GM23338 (cell line): ENCODE measurements at regions not wholly inside any gene's neighbourhood (a gene's known extent, or its start where the extent isn't known, plus 50 kb on each side); places are given as distances from the start of the nearest gene placed in this dataset.

Source experiments
- ATAC-seq: fragments of 200-7000 bp; cut with Tn5 transposase; 3 replicates; pipeline ENCODE4 v1.9.1; 2020
- DNase-seq: peaks from one replicate; pipeline ENCODE4 v3.0.0-alpha.2; 2015; ENCODE audit warnings: low spot score
- H2AFZ ChIP-seq: fragments of 200-600 bp; sonication (generic); 2 replicates; pipeline ENCODE4 v1.8.0; 2016; ENCODE audit warnings: antibody characterized with exemption, mild to moderate bottlenecking, moderate library complexity
- H3F3A ChIP-seq: fragments of 200-600 bp; sonication (generic); replicated peaks from 2 replicates; pipeline ENCODE4 v1.8.0; 2017; ENCODE audit warnings: antibody characterized with exemption, mixed run types, low read depth
- H3K27ac ChIP-seq: fragments of 200-600 bp; sonication (generic); 2 replicates; pipeline ENCODE4 v1.6.1; 2016; ENCODE audit warnings: low read depth
- H3K27me3 ChIP-seq: fragments of 200-600 bp; sonication (generic); 2 replicates; pipeline ENCODE4 v1.8.0; 2016; ENCODE audit warnings: mild to moderate bottlenecking, mixed run types, moderate library complexity; ENCODE audit not compliant: insufficient read depth
- H3K36me3 ChIP-seq: fragments of 200-600 bp; sonication (generic); 2 replicates; pipeline ENCODE4 v1.8.0; 2016; ENCODE audit warnings: mild to moderate bottlenecking; ENCODE audit not compliant: insufficient read depth
- H3K4me1 ChIP-seq: fragments of 200-600 bp; sonication (generic); 2 replicates; pipeline ENCODE4 v1.8.0; 2016; ENCODE audit warnings: mild to moderate bottlenecking, moderate library complexity; ENCODE audit not compliant: insufficient read depth
- H3K4me2 ChIP-seq: fragments of 200-600 bp; sonication (generic); 2 replicates; pipeline ENCODE4 v1.7.1; 2017; ENCODE audit warnings: mixed run types
- H3K4me3 ChIP-seq: fragments of 200-600 bp; sonication (generic); 2 replicates; pipeline ENCODE4 v1.6.1; 2016; ENCODE audit warnings: mixed run types
- H3K79me2 ChIP-seq: fragments of 200-600 bp; sonication (generic); replicated peaks from 2 replicates; pipeline ENCODE4 v1.8.0; 2017; ENCODE audit warnings: mild to moderate bottlenecking; ENCODE audit not compliant: insufficient read depth
- H3K9me2 ChIP-seq: fragments of 200-600 bp; sonication (generic); 2 replicates; pipeline ENCODE4 v1.8.0; 2017; ENCODE audit not compliant: insufficient read depth
- H4K20me1 ChIP-seq: fragments of 200-600 bp; sonication (generic); replicated peaks from 2 replicates; pipeline ENCODE4 v1.8.0; 2017; ENCODE audit warnings: mild to moderate bottlenecking; ENCODE audit not compliant: insufficient read depth
- H3K27ac Mint-ChIP-seq: 2 replicates; pipeline ENCODE4 v1.8.0; 2020; ENCODE audit warnings: inconsistent platforms, mild to moderate bottlenecking, moderate library complexity, mixed read lengths
- H3K27me3 Mint-ChIP-seq: 3 replicates; pipeline ENCODE4 v1.8.0; 2022; ENCODE audit warnings: low read depth, mild to moderate bottlenecking, moderate library complexity, mixed read lengths, inconsistent platforms; ENCODE audit not compliant: insufficient read depth, poor library complexity
- H3K36me3 Mint-ChIP-seq: 3 replicates; pipeline ENCODE4 v1.8.0; 2021; ENCODE audit warnings: low read depth, mild to moderate bottlenecking, inconsistent platforms, moderate library complexity, mixed read lengths
- H3K4me1 Mint-ChIP-seq: 3 replicates; pipeline ENCODE4 v1.8.0; 2020; ENCODE audit warnings: mild to moderate bottlenecking, inconsistent platforms, mixed read lengths
- H3K4me3 Mint-ChIP-seq: 3 replicates; pipeline ENCODE4 v1.8.0; 2021; ENCODE audit warnings: moderate library complexity, mild to moderate bottlenecking, inconsistent platforms, mixed read lengths
- H3K9me3 Mint-ChIP-seq: 3 replicates; pipeline ENCODE4 v1.8.0; 2020; ENCODE audit warnings: moderate library complexity, mild to moderate bottlenecking, inconsistent platforms, mixed read lengths
- EZH2phosphoT487 ChIP-seq: fragments of 200-600 bp; sonication (generic); IDR thresholded peaks from one replicate; pipeline ENCODE4 v1.8.1; 2018; ENCODE audit warnings: antibody characterized with exemption; ENCODE audit not compliant: unreplicated experiment
- NANOG ChIP-seq: IDR thresholded peaks from 2 replicates; pipeline ENCODE4 v1.6.1; 2016; ENCODE audit warnings: antibody characterized with exemption, borderline replicate concordance
- POLR2AphosphoS5 ChIP-seq: IDR thresholded peaks from 2 replicates; pipeline ENCODE4 v1.6.1; 2016; ENCODE audit warnings: antibody characterized with exemption, low read depth
- ZNF114 ChIP-seq: fragments of 250-450 bp; sonication (Bioruptor Pico); IDR thresholded peaks from 2 replicates; pipeline ENCODE4 v1.5.0; 2020; ENCODE audit warnings: mild to moderate bottlenecking, moderate library complexity
- TF ChIP-seq, protein P1 (sequence below), 2 experiments: fragments of 200-600 bp in 1 of 2; sonication (generic) in 1 of 2; conservative IDR thresholded peaks; 2 replicates each; pipeline versions ENCODE4 v1.5.1 to v1.6.1; 2016 to 2017; ENCODE audit warnings: antibody characterized with exemption in 2 of 2, low read depth in 2 of 2, mild to moderate bottlenecking in 2 of 2, moderate library complexity in 1 of 2
- TF ChIP-seq, protein P2 (sequence below): fragments of 250-450 bp; sonication (Bioruptor Pico); IDR thresholded peaks from 2 replicates; pipeline ENCODE4 v1.5.0; 2020; ENCODE audit warnings: mild to moderate bottlenecking, moderate library complexity
- TF ChIP-seq, protein P3 (sequence below): IDR thresholded peaks from 2 replicates; pipeline ENCODE4 v1.6.1; 2016; ENCODE audit warnings: antibody characterized with exemption

DNA sequence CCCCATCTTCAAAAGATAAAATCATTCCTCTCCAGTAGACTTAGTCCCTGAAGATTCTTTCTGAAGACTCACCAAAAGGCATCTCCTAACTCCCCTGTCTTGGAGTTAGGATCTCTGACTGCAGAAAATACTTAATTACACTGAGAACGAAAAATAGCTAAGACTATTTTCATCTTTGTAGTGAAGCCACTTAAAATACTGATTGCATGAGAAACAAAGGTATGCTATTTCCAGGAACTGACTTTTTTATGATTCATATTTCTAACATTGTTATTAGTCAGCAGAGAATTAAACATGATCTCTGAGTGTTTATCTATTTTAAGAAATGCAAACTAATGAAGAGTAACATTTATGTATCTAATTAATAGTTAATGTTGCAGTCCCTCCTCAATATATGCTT is 71.8 kb upstream of the NR3C2 start (continued):
- TF ChIP-seq, protein P1, sequence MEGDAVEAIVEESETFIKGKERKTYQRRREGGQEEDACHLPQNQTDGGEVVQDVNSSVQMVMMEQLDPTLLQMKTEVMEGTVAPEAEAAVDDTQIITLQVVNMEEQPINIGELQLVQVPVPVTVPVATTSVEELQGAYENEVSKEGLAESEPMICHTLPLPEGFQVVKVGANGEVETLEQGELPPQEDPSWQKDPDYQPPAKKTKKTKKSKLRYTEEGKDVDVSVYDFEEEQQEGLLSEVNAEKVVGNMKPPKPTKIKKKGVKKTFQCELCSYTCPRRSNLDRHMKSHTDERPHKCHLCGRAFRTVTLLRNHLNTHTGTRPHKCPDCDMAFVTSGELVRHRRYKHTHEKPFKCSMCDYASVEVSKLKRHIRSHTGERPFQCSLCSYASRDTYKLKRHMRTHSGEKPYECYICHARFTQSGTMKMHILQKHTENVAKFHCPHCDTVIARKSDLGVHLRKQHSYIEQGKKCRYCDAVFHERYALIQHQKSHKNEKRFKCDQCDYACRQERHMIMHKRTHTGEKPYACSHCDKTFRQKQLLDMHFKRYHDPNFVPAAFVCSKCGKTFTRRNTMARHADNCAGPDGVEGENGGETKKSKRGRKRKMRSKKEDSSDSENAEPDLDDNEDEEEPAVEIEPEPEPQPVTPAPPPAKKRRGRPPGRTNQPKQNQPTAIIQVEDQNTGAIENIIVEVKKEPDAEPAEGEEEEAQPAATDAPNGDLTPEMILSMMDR (conservative IDR thresholded peaks at IDR 0.05; ENCODE audit: low read depth in 2 of 2), result no peak
- TF ChIP-seq NANOG, result no peak
- no peak for TF ChIP-seq ZNF114 (CRISPR knock-in tag)

DNA sequence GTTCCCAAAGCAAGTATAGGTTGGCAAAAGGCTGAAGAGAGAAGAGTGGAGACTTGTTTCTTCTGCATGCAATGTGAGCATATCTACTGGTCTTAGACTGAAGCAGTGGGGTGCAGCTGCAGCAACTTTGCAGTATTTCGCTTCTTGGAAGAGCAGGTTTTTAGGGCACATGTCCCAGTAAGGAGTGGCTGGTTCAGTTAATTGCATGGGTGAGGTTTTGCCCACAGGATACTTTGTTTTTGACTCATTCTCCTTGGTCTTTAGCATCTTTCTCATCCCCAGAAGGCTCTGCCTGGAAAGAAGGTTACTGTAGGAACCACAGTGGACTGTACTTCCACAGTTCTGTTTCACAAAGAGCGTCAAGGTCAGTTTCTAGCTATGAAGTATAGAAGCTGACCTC is 68.0 kb upstream of the NR3C2 start:
- ATAC-seq (no peak), DNase-seq (no peak)
- no peak overlapping the region for H2AFZ ChIP-seq
- H3K27me3 Mint-ChIP-seq, result no peaks in the 10 kb centered on the region
- no peak overlapping the region for H3K27ac Mint-ChIP-seq
- no peak overlapping the region for H3K4me3 Mint-ChIP-seq
- H3K27ac ChIP-seq, result no peak overlapping the region
- H3K4me2 ChIP-seq, result no peak overlapping the region
- no peaks in the 10 kb centered on the region for H3K4me1 Mint-ChIP-seq
- no peaks in the 10 kb centered on the region for H3K36me3 ChIP-seq
- H3K9me2 ChIP-seq, result no peaks in the 10 kb centered on the region
- H3K27me3 ChIP-seq, result no peaks in the 10 kb centered on the region
- no peaks in the 10 kb centered on the region for H3K36me3 Mint-ChIP-seq
- no peaks in the 10 kb centered on the region for H3K4me1 ChIP-seq
- TF ChIP-seq, protein P2, sequence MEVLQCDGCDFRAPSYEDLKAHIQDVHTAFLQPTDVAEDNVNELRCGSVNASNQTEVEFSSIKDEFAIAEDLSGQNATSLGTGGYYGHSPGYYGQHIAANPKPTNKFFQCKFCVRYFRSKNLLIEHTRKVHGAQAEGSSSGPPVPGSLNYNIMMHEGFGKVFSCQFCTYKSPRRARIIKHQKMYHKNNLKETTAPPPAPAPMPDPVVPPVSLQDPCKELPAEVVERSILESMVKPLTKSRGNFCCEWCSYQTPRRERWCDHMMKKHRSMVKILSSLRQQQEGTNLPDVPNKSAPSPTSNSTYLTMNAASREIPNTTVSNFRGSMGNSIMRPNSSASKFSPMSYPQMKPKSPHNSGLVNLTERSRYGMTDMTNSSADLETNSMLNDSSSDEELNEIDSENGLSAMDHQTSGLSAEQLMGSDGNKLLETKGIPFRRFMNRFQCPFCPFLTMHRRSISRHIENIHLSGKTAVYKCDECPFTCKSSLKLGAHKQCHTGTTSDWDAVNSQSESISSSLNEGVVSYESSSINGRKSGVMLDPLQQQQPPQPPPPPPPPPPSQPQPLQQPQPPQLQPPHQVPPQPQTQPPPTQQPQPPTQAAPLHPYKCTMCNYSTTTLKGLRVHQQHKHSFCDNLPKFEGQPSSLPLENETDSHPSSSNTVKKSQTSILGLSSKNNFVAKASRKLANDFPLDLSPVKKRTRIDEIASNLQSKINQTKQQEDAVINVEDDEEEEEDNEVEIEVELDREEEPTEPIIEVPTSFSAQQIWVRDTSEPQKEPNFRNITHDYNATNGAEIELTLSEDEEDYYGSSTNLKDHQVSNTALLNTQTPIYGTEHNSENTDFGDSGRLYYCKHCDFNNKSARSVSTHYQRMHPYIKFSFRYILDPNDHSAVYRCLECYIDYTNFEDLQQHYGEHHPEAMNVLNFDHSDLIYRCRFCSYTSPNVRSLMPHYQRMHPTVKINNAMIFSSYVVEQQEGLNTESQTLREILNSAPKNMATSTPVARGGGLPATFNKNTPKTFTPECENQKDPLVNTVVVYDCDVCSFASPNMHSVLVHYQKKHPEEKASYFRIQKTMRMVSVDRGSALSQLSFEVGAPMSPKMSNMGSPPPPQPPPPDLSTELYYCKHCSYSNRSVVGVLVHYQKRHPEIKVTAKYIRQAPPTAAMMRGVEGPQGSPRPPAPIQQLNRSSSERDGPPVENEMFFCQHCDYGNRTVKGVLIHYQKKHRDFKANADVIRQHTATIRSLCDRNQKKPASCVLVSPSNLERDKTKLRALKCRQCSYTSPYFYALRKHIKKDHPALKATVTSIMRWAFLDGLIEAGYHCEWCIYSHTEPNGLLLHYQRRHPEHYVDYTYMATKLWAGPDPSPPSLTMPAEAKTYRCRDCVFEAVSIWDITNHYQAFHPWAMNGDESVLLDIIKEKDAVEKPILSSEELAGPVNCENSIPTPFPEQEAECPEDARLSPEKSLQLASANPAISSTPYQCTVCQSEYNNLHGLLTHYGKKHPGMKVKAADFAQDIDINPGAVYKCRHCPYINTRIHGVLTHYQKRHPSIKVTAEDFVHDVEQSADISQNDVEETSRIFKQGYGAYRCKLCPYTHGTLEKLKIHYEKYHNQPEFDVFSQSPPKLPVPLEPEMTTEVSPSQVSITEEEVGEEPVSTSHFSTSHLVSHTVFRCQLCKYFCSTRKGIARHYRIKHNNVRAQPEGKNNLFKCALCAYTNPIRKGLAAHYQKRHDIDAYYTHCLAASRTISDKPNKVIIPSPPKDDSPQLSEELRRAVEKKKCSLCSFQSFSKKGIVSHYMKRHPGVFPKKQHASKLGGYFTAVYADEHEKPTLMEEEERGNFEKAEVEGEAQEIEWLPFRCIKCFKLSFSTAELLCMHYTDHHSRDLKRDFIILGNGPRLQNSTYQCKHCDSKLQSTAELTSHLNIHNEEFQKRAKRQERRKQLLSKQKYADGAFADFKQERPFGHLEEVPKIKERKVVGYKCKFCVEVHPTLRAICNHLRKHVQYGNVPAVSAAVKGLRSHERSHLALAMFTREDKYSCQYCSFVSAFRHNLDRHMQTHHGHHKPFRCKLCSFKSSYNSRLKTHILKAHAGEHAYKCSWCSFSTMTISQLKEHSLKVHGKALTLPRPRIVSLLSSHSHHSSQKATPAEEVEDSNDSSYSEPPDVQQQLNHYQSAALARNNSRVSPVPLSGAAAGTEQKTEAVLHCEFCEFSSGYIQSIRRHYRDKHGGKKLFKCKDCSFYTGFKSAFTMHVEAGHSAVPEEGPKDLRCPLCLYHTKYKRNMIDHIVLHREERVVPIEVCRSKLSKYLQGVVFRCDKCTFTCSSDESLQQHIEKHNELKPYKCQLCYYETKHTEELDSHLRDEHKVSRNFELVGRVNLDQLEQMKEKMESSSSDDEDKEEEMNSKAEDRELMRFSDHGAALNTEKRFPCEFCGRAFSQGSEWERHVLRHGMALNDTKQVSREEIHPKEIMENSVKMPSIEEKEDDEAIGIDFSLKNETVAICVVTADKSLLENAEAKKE (CRISPR knock-in tag), result no peak
- TF ChIP-seq EZH2phosphoT487 (no peak), POLR2AphosphoS5 (no peak)
- TF ChIP-seq, protein P3, sequence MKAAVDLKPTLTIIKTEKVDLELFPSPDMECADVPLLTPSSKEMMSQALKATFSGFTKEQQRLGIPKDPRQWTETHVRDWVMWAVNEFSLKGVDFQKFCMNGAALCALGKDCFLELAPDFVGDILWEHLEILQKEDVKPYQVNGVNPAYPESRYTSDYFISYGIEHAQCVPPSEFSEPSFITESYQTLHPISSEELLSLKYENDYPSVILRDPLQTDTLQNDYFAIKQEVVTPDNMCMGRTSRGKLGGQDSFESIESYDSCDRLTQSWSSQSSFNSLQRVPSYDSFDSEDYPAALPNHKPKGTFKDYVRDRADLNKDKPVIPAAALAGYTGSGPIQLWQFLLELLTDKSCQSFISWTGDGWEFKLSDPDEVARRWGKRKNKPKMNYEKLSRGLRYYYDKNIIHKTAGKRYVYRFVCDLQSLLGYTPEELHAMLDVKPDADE, result no peak
- H3K9me3 Mint-ChIP-seq, result peaks cover 11% of the 10 kb centered on the region; the same call in 2 of the 3 replicates
- no peaks in the 10 kb centered on the region for H3K79me2 ChIP-seq
- H4K20me1 ChIP-seq, result no peaks in the 10 kb centered on the region
- H3K4me3 ChIP-seq, result no peak overlapping the region
- no peaks in the 10 kb centered on the region for H3F3A ChIP-seq
